ENCODE measurements at regions not wholly inside any gene's neighbourhood (a gene's known extent, or its start where the extent isn't known, plus 50 kb on each side); places are given as distances from the start of the nearest gene placed in this dataset.
"Not testable (repeated sequence)": the region's sequence is repeated elsewhere in the genome, so short reads cannot be mapped to it uniquely, and the experiment has no call there.

GRCh38 chr2:16088802-16089112 lies 148.4 kb downstream of the MYCN start:
- 60 to 89% (median 62%) methylated on average over 3 of the region's 3 CpGs for WGBS, 5 donors
- H3K4me1 ChIP-seq: no peaks in the 10 kb centered on the region
- H3K27ac ChIP-seq: no peak overlapping the region
- no peak for DNase-seq
- no peak for TF ChIP-seq POLR2A (IDR thresholded peaks at IDR 0.05)
- TF ChIP-seq POLR2AphosphoS5 (IDR thresholded peaks at IDR 0.05): no peak
- TF ChIP-seq CTCF (IDR thresholded peaks at IDR 0.05 in 8 of 11, conservative IDR thresholded peaks at IDR 0.05 in 3 of 11): no peak
- no peaks in the 10 kb centered on the region for H3K9me3 ChIP-seq
- H3K27me3 ChIP-seq (replicated peaks in 1 of 7): peaks cover 0 to 2% (median 0%) of the 10 kb centered on the region in 7 donors
- intact Hi-C loops (cut with DNase I; ENCODE audit: low total_unique reads): no loop called here
- no peak overlapping the region for H3K4me3 ChIP-seq
- H3K36me3 ChIP-seq: no peaks in the 10 kb centered on the region

- no peak for DNase-seq
- H3K27ac ChIP-seq: no peak overlapping the region
- H3K27me3 ChIP-seq (replicated peaks in 1 of 7): no peaks in the 10 kb centered on the region
- no peaks in the 10 kb centered on the region for H3K36me3 ChIP-seq
- no peak for TF ChIP-seq POLR2AphosphoS5 (IDR thresholded peaks at IDR 0.05)
- no peak for TF ChIP-seq CTCF (IDR thresholded peaks at IDR 0.05 in 8 of 11, conservative IDR thresholded peaks at IDR 0.05 in 3 of 11)
- TF ChIP-seq POLR2A (IDR thresholded peaks at IDR 0.05): no peak
- no peak overlapping the region for H3K4me3 ChIP-seq
- no peaks in the 10 kb centered on the region for H3K9me3 ChIP-seq
- intact Hi-C loops (cut with DNase I; ENCODE audit: low total_unique reads): no loop called here
- no peaks in the 10 kb centered on the region for H3K4me1 ChIP-seq
- 44 to 55% (median 50%) methylated on average over 10 of the region's 10 CpGs for WGBS, 5 donors
These were observed 147.9 kb downstream of the MYCN start for GRCh38 chr2:16088035-16088801.

- H3K36me3 ChIP-seq; H3K4me1 ChIP-seq; H3K27ac ChIP-seq; H3K4me3 ChIP-seq; DNase-seq; H3K9me3 ChIP-seq; H3K27me3 ChIP-seq (replicated peaks in 1 of 7); intact Hi-C loops (cut with DNase I; ENCODE audit: low total_unique reads): not testable (repeated sequence)
- 83 to 94% (median 91%) methylated on average over 12 of the region's 12 CpGs for WGBS, 5 donors
These were observed 145.8 kb downstream of the MYCN start for GRCh38 chr2:16086136-16086535.

- DNase-seq: no peak
- Histone ChIP-seq H3K4me3 (no peak overlapping the region), H3K27ac (no peak overlapping the region), H3K27me3 (replicated peaks in 1 of 7) (no peaks in the 10 kb centered on the region), H3K4me1 (no peaks in the 10 kb centered on the region), H3K9me3 (no peaks in the 10 kb centered on the region), H3K36me3 (no peaks in the 10 kb centered on the region)
- 85 to 91% (median 87%) methylated on average over 5 of the region's 5 CpGs for WGBS, 5 donors
- TF ChIP-seq POLR2A (IDR thresholded peaks at IDR 0.05) (no peak), POLR2AphosphoS5 (IDR thresholded peaks at IDR 0.05) (no peak), CTCF (IDR thresholded peaks at IDR 0.05 in 8 of 11, conservative IDR thresholded peaks at IDR 0.05 in 3 of 11) (no peak)
- intact Hi-C loops (cut with DNase I; ENCODE audit: low total_unique reads): no loop called here
These were observed 144.7 kb downstream of the MYCN start for GRCh38 chr2:16085073-16085472.

GRCh38 chr2:16084274-16084673 lies 143.9 kb downstream of the MYCN start:
- 73 to 90% (median 77%) methylated on average over 8 of the region's 8 CpGs for WGBS, 5 donors
- no peak overlapping the region for H3K27ac ChIP-seq
- H3K36me3 ChIP-seq: no peaks in the 10 kb centered on the region
- no peaks in the 10 kb centered on the region for H3K27me3 ChIP-seq (replicated peaks in 1 of 7)
- TF ChIP-seq POLR2A (IDR thresholded peaks at IDR 0.05): no peak
- TF ChIP-seq POLR2AphosphoS5 (IDR thresholded peaks at IDR 0.05): no peak
- TF ChIP-seq CTCF (IDR thresholded peaks at IDR 0.05 in 8 of 11, conservative IDR thresholded peaks at IDR 0.05 in 3 of 11): no peak
- DNase-seq: no peak
- H3K4me1 ChIP-seq: no peaks in the 10 kb centered on the region
- no peak overlapping the region for H3K4me3 ChIP-seq
- H3K9me3 ChIP-seq: no peaks in the 10 kb centered on the region
- intact Hi-C loops (cut with DNase I; ENCODE audit: low total_unique reads): no loop called here
